ENCODE measurements at regions not wholly inside any gene's neighbourhood (a gene's known extent, or its start where the extent isn't known, plus 50 kb on each side); places are given as distances from the start of the nearest gene placed in this dataset.

- DNase-seq (ENCODE audit: low spot score in 2 of 2) (no peak), ATAC-seq (no peak)
- no peaks in the 10 kb centered on the region for H3K4me1 Mint-ChIP-seq
- H3K4me3 Mint-ChIP-seq, result no peak overlapping the region
- H3K36me3 Mint-ChIP-seq, result no peaks in the 10 kb centered on the region
- H3K27ac Mint-ChIP-seq, result no peak overlapping the region
- H3K9me3 Mint-ChIP-seq, result no peaks in the 10 kb centered on the region
These were observed 648.8 kb downstream of the PTPRC start for GRCh38 chr1:199287647-199288046.

- Mint-ChIP-seq H3K9me3 (no peaks in the 10 kb centered on the region), H3K4me1 (no peaks in the 10 kb centered on the region), H3K27ac (no peak overlapping the region), H3K4me3 (no peak overlapping the region), H3K36me3 (no peaks in the 10 kb centered on the region)
- ATAC-seq (no peak), DNase-seq (ENCODE audit: low spot score in 2 of 2) (no peak)
These were observed 651.3 kb downstream of the PTPRC start for GRCh38 chr1:199290186-199290585.

- no peaks in the 10 kb centered on the region for H3K9me3 Mint-ChIP-seq
- no peak overlapping the region for H3K27ac Mint-ChIP-seq
- no peaks in the 10 kb centered on the region for H3K4me1 Mint-ChIP-seq
- no peak overlapping the region for H3K4me3 Mint-ChIP-seq
- no peak for ATAC-seq
- DNase-seq (ENCODE audit: low spot score in 2 of 2), result no peak
- H3K36me3 Mint-ChIP-seq, result no peaks in the 10 kb centered on the region
These were observed 652.3 kb downstream of the PTPRC start for GRCh38 chr1:199291022-199291740.

- Mint-ChIP-seq H3K4me3 (no peak overlapping the region), H3K36me3 (no peaks in the 10 kb centered on the region), H3K27ac (no peak overlapping the region), H3K9me3 (no peaks in the 10 kb centered on the region), H3K4me1 (no peaks in the 10 kb centered on the region)
- DNase-seq (ENCODE audit: low spot score in 2 of 2), result no peak
- no peak for ATAC-seq
These were observed 654.1 kb downstream of the PTPRC start for GRCh38 chr1:199292896-199293295.

- Mint-ChIP-seq H3K4me3 (no peak overlapping the region), H3K36me3 (no peaks in the 10 kb centered on the region), H3K27ac (no peak overlapping the region), H3K9me3 (no peaks in the 10 kb centered on the region), H3K4me1 (no peaks in the 10 kb centered on the region)
- no peak for DNase-seq (ENCODE audit: low spot score in 2 of 2)
- ATAC-seq, result no peak
These were observed 656.3 kb downstream of the PTPRC start for GRCh38 chr1:199295107-199295506.

GRCh38 chr1:199297174-199297573, 658.3 kb downstream of the PTPRC start:
- no peak overlapping the region for H3K4me3 Mint-ChIP-seq
- H3K36me3 Mint-ChIP-seq, result no peaks in the 10 kb centered on the region
- H3K4me1 Mint-ChIP-seq, result peaks cover 2% of the 10 kb centered on the region
- no peaks in the 10 kb centered on the region for H3K9me3 Mint-ChIP-seq
- no peak overlapping the region for H3K27ac Mint-ChIP-seq
- ATAC-seq (no peak), DNase-seq (ENCODE audit: low spot score in 2 of 2) (no peak)

GRCh38 chr1:199297887-199298286, 659.0 kb downstream of the PTPRC start:
- no peak overlapping the region for H3K27ac Mint-ChIP-seq
- DNase-seq (ENCODE audit: low spot score in 2 of 2), result no peak
- no peaks in the 10 kb centered on the region for H3K9me3 Mint-ChIP-seq
- peaks cover 6% of the 10 kb centered on the region for H3K4me1 Mint-ChIP-seq
- no peak for ATAC-seq
- H3K36me3 Mint-ChIP-seq, result no peaks in the 10 kb centered on the region
- no peak overlapping the region for H3K4me3 Mint-ChIP-seq

GRCh38 chr1:199298825-199299224, 660.0 kb downstream of the PTPRC start:
- DNase-seq (ENCODE audit: low spot score in 2 of 2), result no peak
- Mint-ChIP-seq H3K36me3 (no peaks in the 10 kb centered on the region), H3K27ac (no peak overlapping the region), H3K9me3 (no peaks in the 10 kb centered on the region), H3K4me1 (peaks cover 6% of the 10 kb centered on the region), H3K4me3 (no peak overlapping the region)
- ATAC-seq, result no peak

- Mint-ChIP-seq H3K4me1 (peaks cover 6% of the 10 kb centered on the region), H3K9me3 (no peaks in the 10 kb centered on the region), H3K27ac (no peak overlapping the region), H3K4me3 (no peak overlapping the region), H3K36me3 (no peaks in the 10 kb centered on the region)
- DNase-seq (ENCODE audit: low spot score in 2 of 2), result no peak
- no peak for ATAC-seq
These were observed 662.8 kb downstream of the PTPRC start for GRCh38 chr1:199301472-199302217.

GRCh38 chr1:199302554-199302953, 663.7 kb downstream of the PTPRC start:
- Mint-ChIP-seq H3K36me3 (no peaks in the 10 kb centered on the region), H3K4me1 (peaks cover 6% of the 10 kb centered on the region), H3K4me3 (no peak overlapping the region), H3K27ac (no peak overlapping the region), H3K9me3 (no peaks in the 10 kb centered on the region)
- DNase-seq (ENCODE audit: low spot score in 2 of 2) (no peak), ATAC-seq (no peak)

- H3K4me1 Mint-ChIP-seq, result peaks cover 6% of the 10 kb centered on the region
- H3K36me3 Mint-ChIP-seq, result no peaks in the 10 kb centered on the region
- no peak overlapping the region for H3K4me3 Mint-ChIP-seq
- DNase-seq (ENCODE audit: low spot score in 2 of 2), result no peak
- H3K27ac Mint-ChIP-seq, result no peak overlapping the region
- ATAC-seq, result no peak
- H3K9me3 Mint-ChIP-seq, result no peaks in the 10 kb centered on the region
These were observed 664.2 kb downstream of the PTPRC start for GRCh38 chr1:199303035-199303434.

GRCh38 chr1:199305053-199305452, 666.2 kb downstream of the PTPRC start:
- ATAC-seq (no peak), DNase-seq (ENCODE audit: low spot score in 2 of 2) (no peak)
- no peak overlapping the region for H3K4me3 Mint-ChIP-seq
- H3K27ac Mint-ChIP-seq, result no peak overlapping the region
- no peaks in the 10 kb centered on the region for H3K36me3 Mint-ChIP-seq
- H3K9me3 Mint-ChIP-seq, result no peaks in the 10 kb centered on the region
- H3K4me1 Mint-ChIP-seq, result peaks cover 6% of the 10 kb centered on the region

- Mint-ChIP-seq H3K4me3 (peak overlapping the region; percentile 24), H3K36me3 (no peaks in the 10 kb centered on the region), H3K27ac (no peak overlapping the region), H3K4me1 (no peaks in the 10 kb centered on the region), H3K9me3 (no peaks in the 10 kb centered on the region)
- no peak for DNase-seq (ENCODE audit: low spot score in 2 of 2)
- peak; percentile 53 for ATAC-seq
These were observed 668.8 kb downstream of the PTPRC start for GRCh38 chr1:199307496-199308264.

- Mint-ChIP-seq H3K9me3 (no peaks in the 10 kb centered on the region), H3K27ac (no peak overlapping the region), H3K4me3 (peak overlapping the region; percentile 24), H3K4me1 (no peaks in the 10 kb centered on the region), H3K36me3 (no peaks in the 10 kb centered on the region)
- DNase-seq (ENCODE audit: low spot score in 2 of 2) (no peak), ATAC-seq (peak; percentile 91)
These were observed 669.6 kb downstream of the PTPRC start for GRCh38 chr1:199308349-199308846.

- DNase-seq (ENCODE audit: low spot score in 2 of 2) (no peak), ATAC-seq (no peak)
- H3K4me3 Mint-ChIP-seq, result no peak overlapping the region
- H3K4me1 Mint-ChIP-seq, result no peaks in the 10 kb centered on the region
- H3K27ac Mint-ChIP-seq, result no peak overlapping the region
- H3K9me3 Mint-ChIP-seq, result no peaks in the 10 kb centered on the region
- H3K36me3 Mint-ChIP-seq, result no peaks in the 10 kb centered on the region
These were observed 671.9 kb downstream of the PTPRC start for GRCh38 chr1:199310708-199311107.

Data from stimulated activated effector memory CD8-positive, alpha-beta T cell treated with anti-CD3 and anti-CD28 coated beads, Interleukin-12 subunit alpha, Interleukin-12 subunit beta, amount 100 ng/mL, for 72 hours (primary cell).